H9 (cell line): ENCODE measurements at regions not wholly inside any gene's neighbourhood (a gene's known extent, or its start where the extent isn't known, plus 50 kb on each side); places are given as distances from the start of the nearest gene placed in this dataset.

Experiments used
- DNase-seq: peaks from one replicate; pipeline ENCODE4 v3.0.0-alpha.2; 2017
- H2AFZ ChIP-seq: one replicate; pipeline ENCODE4 v1.6.1; 2013; ENCODE audit warnings: mild to moderate bottlenecking, low read length, control low read depth, moderate library complexity
- H2AK5ac ChIP-seq: 2 replicates; pipeline ENCODE4 v1.6.1; 2013; ENCODE audit warnings: low read length, control low read depth, mixed read lengths; ENCODE audit not compliant: insufficient read length
- H2BK120ac ChIP-seq: one replicate; pipeline ENCODE4 v1.6.1; 2013; ENCODE audit warnings: low read depth, mild to moderate bottlenecking, low read length, control low read depth, inconsistent platforms; ENCODE audit not compliant: poor library complexity, severe bottlenecking
- H2BK12ac ChIP-seq: 2 replicates; pipeline ENCODE4 v1.6.1; 2013; ENCODE audit warnings: low read length, control low read depth, mixed read lengths, low read depth; ENCODE audit not compliant: insufficient read length
- H2BK15ac ChIP-seq: 2 replicates; pipeline ENCODE4 v1.6.1; 2013; ENCODE audit warnings: low read depth, low read length, control low read depth
- H2BK20ac ChIP-seq: one replicate; pipeline ENCODE4 v1.6.1; 2013; ENCODE audit warnings: low read depth, mild to moderate bottlenecking, low read length, control low read depth, inconsistent platforms; ENCODE audit not compliant: poor library complexity, severe bottlenecking
- H2BK5ac ChIP-seq: 2 replicates; pipeline ENCODE4 v1.6.1; 2013; ENCODE audit warnings: low read length, control low read depth, mixed read lengths; ENCODE audit not compliant: insufficient read length
- H3K14ac ChIP-seq: 2 replicates; pipeline ENCODE4 v1.6.1; 2013; ENCODE audit warnings: low read length, control low read depth; ENCODE audit not compliant: insufficient read depth
- H3K18ac ChIP-seq: 2 replicates; pipeline ENCODE4 v1.6.1; 2013; ENCODE audit warnings: low read depth, mild to moderate bottlenecking, mixed read lengths, low read length, control low read depth; ENCODE audit not compliant: insufficient read length
- H3K23ac ChIP-seq: 2 replicates; pipeline ENCODE4 v1.6.1; 2013; ENCODE audit warnings: low read length, control low read depth, mixed read lengths, low read depth; ENCODE audit not compliant: insufficient read length
- H3K23me2 ChIP-seq: 2 replicates; pipeline ENCODE4 v1.6.1; 2013; ENCODE audit warnings: low read depth, mild to moderate bottlenecking, mixed read lengths, low read length, control low read depth; ENCODE audit not compliant: insufficient read length, poor library complexity, severe bottlenecking
- H3K27ac ChIP-seq: 2 replicates; pipeline ENCODE4 v1.5.1; 2013; ENCODE audit warnings: low read length, control low read depth, mixed read lengths, low read depth; ENCODE audit not compliant: insufficient read length
- H3K27me3 ChIP-seq: 2 replicates; pipeline ENCODE4 v1.6.1; 2013; ENCODE audit warnings: low read length, control low read depth, inconsistent platforms; ENCODE audit not compliant: insufficient read depth
- H3K4ac ChIP-seq: 2 replicates; pipeline ENCODE4 v1.6.1; 2013; ENCODE audit warnings: low read depth, mild to moderate bottlenecking, control low read depth, inconsistent platforms, low read length, moderate library complexity
- H3K4me1 ChIP-seq: 2 replicates; pipeline ENCODE4 v1.6.1; 2013; ENCODE audit warnings: low read length, control low read depth, inconsistent platforms; ENCODE audit not compliant: insufficient read depth
- H3K4me2 ChIP-seq: 2 replicates; pipeline ENCODE4 v1.6.1; 2013; ENCODE audit warnings: low read length, control low read depth, mixed read lengths; ENCODE audit not compliant: insufficient read length, insufficient read depth
- H3K56ac ChIP-seq: 2 replicates; pipeline ENCODE4 v1.6.1; 2013; ENCODE audit warnings: low read depth, mild to moderate bottlenecking, mixed read lengths, low read length, control low read depth; ENCODE audit not compliant: insufficient read length
- H3K79me1 ChIP-seq: 2 replicates; pipeline ENCODE4 v1.6.1; 2013; ENCODE audit warnings: low read depth, mild to moderate bottlenecking, moderate library complexity, low read length, control low read depth, inconsistent platforms; ENCODE audit not compliant: insufficient read depth, poor library complexity, severe bottlenecking
- H3K79me2 ChIP-seq: 2 replicates; pipeline ENCODE4 v1.6.1; 2013; ENCODE audit warnings: low read length, control low read depth, inconsistent platforms; ENCODE audit not compliant: insufficient read depth
- H3K9ac ChIP-seq: 2 replicates; pipeline ENCODE4 v1.6.1; 2013; ENCODE audit warnings: low read length, control low read depth, mixed read lengths; ENCODE audit not compliant: insufficient read length; ENCODE audit errors: extremely low read depth
- H3K9me3 ChIP-seq: one replicate; pipeline ENCODE4 v1.6.1; 2013; ENCODE audit warnings: low read depth, low read length, inconsistent platforms; ENCODE audit not compliant: control insufficient read depth
- H3T11ph ChIP-seq: one replicate; pipeline ENCODE4 v1.6.1; 2013; ENCODE audit warnings: mild to moderate bottlenecking, low read length, control low read depth, inconsistent platforms
- H4K20me1 ChIP-seq: one replicate; pipeline ENCODE4 v1.6.1; 2013; ENCODE audit not compliant: control insufficient read depth, insufficient read length, insufficient read depth
- H4K5ac ChIP-seq: 2 replicates; pipeline ENCODE4 v1.6.1; 2013; ENCODE audit warnings: low read depth, mild to moderate bottlenecking, mixed read lengths, low read length, control low read depth; ENCODE audit not compliant: insufficient read length
- H4K8ac ChIP-seq: replicated peaks from 2 replicates; pipeline ENCODE4 v1.6.1; 2013; ENCODE audit warnings: low read length, control low read depth, mixed read lengths, low read depth; ENCODE audit not compliant: insufficient read length
- H4K91ac ChIP-seq: 2 replicates; pipeline ENCODE4 v1.6.1; 2013; ENCODE audit warnings: low read depth, mild to moderate bottlenecking, moderate library complexity, mixed read lengths, low read length, control low read depth; ENCODE audit not compliant: insufficient read length
- H3K27ac Mint-ChIP-seq, 3 experiments: 2 replicates in 2 of 3; 3 replicates in 1 of 3; pipeline ENCODE4 v1.8.0; 2020 to 2021; ENCODE audit warnings: mixed read lengths in 3 of 3, mild to moderate bottlenecking in 1 of 3, moderate library complexity in 1 of 3
- H3K27me3 Mint-ChIP-seq: 2 replicates; pipeline ENCODE4 v1.8.0; 2021; ENCODE audit warnings: low read depth, mild to moderate bottlenecking, moderate library complexity, mixed read lengths
- H3K36me3 Mint-ChIP-seq, 3 experiments: 2 replicates in 2 of 3; 3 replicates in 1 of 3; pipeline ENCODE4 v1.8.0; 2020 to 2021; ENCODE audit warnings: low read depth in 3 of 3, mixed read lengths in 3 of 3; ENCODE audit not compliant: insufficient read depth in 1 of 3
- H3K4me1 Mint-ChIP-seq, 2 experiments: 2 replicates each; pipeline ENCODE4 v1.8.0; 2020; ENCODE audit warnings: mixed read lengths in 2 of 2
- H3K4me3 Mint-ChIP-seq, 2 experiments: 2 replicates in 1 of 2; 3 replicates in 1 of 2; pipeline ENCODE4 v1.8.0; 2020 to 2021; ENCODE audit warnings: mild to moderate bottlenecking in 2 of 2, mixed read lengths in 2 of 2, moderate library complexity in 1 of 2
- H3K9me3 Mint-ChIP-seq, 2 experiments: 2 replicates in 1 of 2; 3 replicates in 1 of 2; pipeline ENCODE4 v1.8.0; 2020; ENCODE audit warnings: mild to moderate bottlenecking in 2 of 2, mixed read lengths in 2 of 2, moderate library complexity in 1 of 2
- WGBS: extraction: QIAGEN DNeasy Blood & Tissue Kit; methylation state at CpG from one replicate; pipeline ENCODE4 v1.1.7; 2013; ENCODE audit warnings: missing lambda C conversion rate, low lambda C conversion rate, mixed read lengths; ENCODE audit not compliant: insufficient read length; ENCODE audit errors: extremely low coverage; 5-methylcytosine and 5-hydroxymethylcytosine counted together
- TF ChIP-seq, protein P1 (sequence below): fragments of 200-600 bp; sonication (generic); conservative IDR thresholded peaks from 3 replicates; pipeline ENCODE4 v1.8.0; 2021; ENCODE audit warnings: antibody characterized with exemption, mild to moderate bottlenecking

DNA sequence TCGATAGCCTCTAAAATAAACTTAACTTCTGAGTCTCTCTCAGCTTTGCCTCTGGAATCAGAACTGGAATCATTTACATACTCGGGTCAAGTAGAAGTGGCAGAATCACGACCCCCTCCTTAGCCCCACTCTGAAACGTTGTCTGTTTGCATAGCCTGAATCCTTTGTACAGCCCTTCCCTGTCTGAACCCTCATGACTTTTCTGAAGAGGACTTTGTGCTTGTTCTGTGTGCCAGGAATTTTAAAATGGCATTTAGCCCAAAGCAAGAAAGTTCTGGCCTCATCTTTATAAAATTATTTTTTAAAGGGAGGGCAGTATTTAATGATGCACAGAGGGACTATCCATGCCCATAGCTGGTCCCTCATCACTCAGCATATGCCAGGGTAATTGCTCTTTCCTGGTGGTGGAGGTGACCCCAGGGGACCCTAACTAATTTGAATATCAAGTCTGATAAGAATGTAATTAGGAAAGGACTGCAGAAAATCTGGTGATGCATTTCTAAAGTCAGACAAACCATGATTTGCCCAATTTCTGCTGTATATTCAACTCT is 342.7 kb upstream of the TNRC6C start:
- TF ChIP-seq, protein P1, sequence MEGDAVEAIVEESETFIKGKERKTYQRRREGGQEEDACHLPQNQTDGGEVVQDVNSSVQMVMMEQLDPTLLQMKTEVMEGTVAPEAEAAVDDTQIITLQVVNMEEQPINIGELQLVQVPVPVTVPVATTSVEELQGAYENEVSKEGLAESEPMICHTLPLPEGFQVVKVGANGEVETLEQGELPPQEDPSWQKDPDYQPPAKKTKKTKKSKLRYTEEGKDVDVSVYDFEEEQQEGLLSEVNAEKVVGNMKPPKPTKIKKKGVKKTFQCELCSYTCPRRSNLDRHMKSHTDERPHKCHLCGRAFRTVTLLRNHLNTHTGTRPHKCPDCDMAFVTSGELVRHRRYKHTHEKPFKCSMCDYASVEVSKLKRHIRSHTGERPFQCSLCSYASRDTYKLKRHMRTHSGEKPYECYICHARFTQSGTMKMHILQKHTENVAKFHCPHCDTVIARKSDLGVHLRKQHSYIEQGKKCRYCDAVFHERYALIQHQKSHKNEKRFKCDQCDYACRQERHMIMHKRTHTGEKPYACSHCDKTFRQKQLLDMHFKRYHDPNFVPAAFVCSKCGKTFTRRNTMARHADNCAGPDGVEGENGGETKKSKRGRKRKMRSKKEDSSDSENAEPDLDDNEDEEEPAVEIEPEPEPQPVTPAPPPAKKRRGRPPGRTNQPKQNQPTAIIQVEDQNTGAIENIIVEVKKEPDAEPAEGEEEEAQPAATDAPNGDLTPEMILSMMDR, result no peak
- Histone ChIP-seq H2AFZ (no peak overlapping the region), H3K4me2 (no peak overlapping the region), H2BK20ac (no peak overlapping the region), H2BK5ac (no peak overlapping the region), H3K4ac (no peak overlapping the region), H3K27ac (no peak overlapping the region), H3K23me2 (no peaks in the 10 kb centered on the region), H2BK12ac (no peak overlapping the region), H3K9me3 (no peaks in the 10 kb centered on the region), H3K9ac (no peak overlapping the region), H2BK120ac (no peak overlapping the region), H2BK15ac (no peak overlapping the region), H4K8ac (no peak overlapping the region), H3K18ac (no peak overlapping the region), H3K27me3 (no peaks in the 10 kb centered on the region), H3K56ac (no peak overlapping the region), H3T11ph (no peak overlapping the region), H3K79me2 (no peaks in the 10 kb centered on the region), H2AK5ac (no peak overlapping the region), H3K23ac (no peak overlapping the region), H4K20me1 (no peaks in the 10 kb centered on the region), H3K79me1 (no peaks in the 10 kb centered on the region), H3K4me1 (no peaks in the 10 kb centered on the region), H3K14ac (no peak overlapping the region), H4K91ac (no peak overlapping the region), H4K5ac (no peak overlapping the region)
- peaks cover 23 to 24% of the 10 kb centered on the region in 2 experiments for H3K4me1 Mint-ChIP-seq
- peaks cover 5 to 6% (median 6%) of the 10 kb centered on the region in 3 experiments; a peak in 3 of 7 replicates for H3K36me3 Mint-ChIP-seq
- no peak overlapping the region for H3K27ac Mint-ChIP-seq
- peaks cover 5 to 8% of the 10 kb centered on the region in 2 experiments; a peak in 1 of 5 replicates for H3K9me3 Mint-ChIP-seq
- no peak overlapping the region for H3K4me3 Mint-ChIP-seq
- WGBS, result no CpG with 5 or more reads among the region's 4 CpGs
- peaks cover 28% of the 10 kb centered on the region for H3K27me3 Mint-ChIP-seq
- no peak for DNase-seq
